T-helper 1 cell treated with Interleukin-12 subunit alpha and Interleukin-12 subunit beta and Interleukin-4 antibody, amounts not matched to agents 30 μg/mL and 1 μg/mL, for 36 hours (primary cell): ENCODE measurements at regions not wholly inside any gene's neighbourhood (a gene's known extent, or its start where the extent isn't known, plus 50 kb on each side); places are given as distances from the start of the nearest gene placed in this dataset.

Source experiments
- H3K27ac Mint-ChIP-seq: one replicate; pipeline ENCODE4 v1.8.0; 2021; ENCODE audit warnings: mild to moderate bottlenecking, mixed read lengths
- H3K27me3 Mint-ChIP-seq: one replicate; pipeline ENCODE4 v1.8.0; 2021; ENCODE audit warnings: low read depth, mixed read lengths
- H3K36me3 Mint-ChIP-seq: one replicate; pipeline ENCODE4 v1.8.0; 2021; ENCODE audit warnings: low read depth, mixed read lengths
- H3K4me1 Mint-ChIP-seq: one replicate; pipeline ENCODE4 v1.8.0; 2021; ENCODE audit warnings: low read depth, mixed read lengths
- H3K4me3 Mint-ChIP-seq: one replicate; pipeline ENCODE4 v1.8.0; 2021; ENCODE audit warnings: mild to moderate bottlenecking, moderate library complexity, mixed read lengths
- H3K9me3 Mint-ChIP-seq: one replicate; pipeline ENCODE4 v1.8.0; 2021; ENCODE audit warnings: mixed read lengths

GRCh38 chr9:90019626-90020025 is 414.8 kb downstream of the GADD45G start:
- Mint-ChIP-seq H3K4me1 (peaks cover 5% of the 10 kb centered on the region), H3K4me3 (no peak overlapping the region), H3K27ac (no peak overlapping the region), H3K36me3 (no peaks in the 10 kb centered on the region), H3K9me3 (no peaks in the 10 kb centered on the region), H3K27me3 (peaks cover 15% of the 10 kb centered on the region)

- H3K4me3 Mint-ChIP-seq = no peak overlapping the region
- H3K36me3 Mint-ChIP-seq = no peaks in the 10 kb centered on the region
- H3K9me3 Mint-ChIP-seq = no peaks in the 10 kb centered on the region
- H3K27ac Mint-ChIP-seq = no peak overlapping the region
- H3K4me1 Mint-ChIP-seq = peaks cover 5% of the 10 kb centered on the region
- peaks cover 11% of the 10 kb centered on the region for H3K27me3 Mint-ChIP-seq
Observed at GRCh38 chr9:90020276-90020871, 415.6 kb downstream of the GADD45G start.

- H3K9me3 Mint-ChIP-seq = no peaks in the 10 kb centered on the region
- H3K36me3 Mint-ChIP-seq = no peaks in the 10 kb centered on the region
- no peak overlapping the region for H3K4me3 Mint-ChIP-seq
- peaks cover 5% of the 10 kb centered on the region for H3K4me1 Mint-ChIP-seq
- H3K27ac Mint-ChIP-seq = no peak overlapping the region
- peaks cover 6% of the 10 kb centered on the region for H3K27me3 Mint-ChIP-seq
Observed at GRCh38 chr9:90021216-90021906, 416.5 kb downstream of the GADD45G start.

- peaks cover 6% of the 10 kb centered on the region for H3K27me3 Mint-ChIP-seq
- H3K36me3 Mint-ChIP-seq = no peaks in the 10 kb centered on the region
- H3K9me3 Mint-ChIP-seq = no peaks in the 10 kb centered on the region
- H3K4me3 Mint-ChIP-seq = no peak overlapping the region
- H3K4me1 Mint-ChIP-seq = peaks cover 5% of the 10 kb centered on the region
- H3K27ac Mint-ChIP-seq = no peak overlapping the region
Observed at GRCh38 chr9:90022474-90022873, 417.7 kb downstream of the GADD45G start.

GRCh38 chr9:90023861-90024260 is 419.0 kb downstream of the GADD45G start:
- Mint-ChIP-seq H3K27ac (no peak overlapping the region), H3K27me3 (peaks cover 11% of the 10 kb centered on the region), H3K4me3 (no peak overlapping the region), H3K36me3 (no peaks in the 10 kb centered on the region), H3K9me3 (no peaks in the 10 kb centered on the region), H3K4me1 (no peaks in the 10 kb centered on the region)

GRCh38 chr9:90024409-90024808 is 419.6 kb downstream of the GADD45G start:
- Mint-ChIP-seq H3K27ac (no peak overlapping the region), H3K9me3 (no peaks in the 10 kb centered on the region), H3K4me1 (no peaks in the 10 kb centered on the region), H3K27me3 (peaks cover 12% of the 10 kb centered on the region), H3K36me3 (no peaks in the 10 kb centered on the region), H3K4me3 (no peak overlapping the region)

GRCh38 chr9:90024823-90025222 is 420.0 kb downstream of the GADD45G start:
- peaks cover 12% of the 10 kb centered on the region for H3K27me3 Mint-ChIP-seq
- H3K4me3 Mint-ChIP-seq = no peak overlapping the region
- no peaks in the 10 kb centered on the region for H3K4me1 Mint-ChIP-seq

GRCh38 chr9:90025816-90026215 is 421.0 kb downstream of the GADD45G start:
- peaks cover 8% of the 10 kb centered on the region for H3K27me3 Mint-ChIP-seq
- H3K27ac Mint-ChIP-seq = no peak overlapping the region
- H3K4me1 Mint-ChIP-seq = no peaks in the 10 kb centered on the region
- no peaks in the 10 kb centered on the region for H3K9me3 Mint-ChIP-seq
- H3K4me3 Mint-ChIP-seq = no peak overlapping the region
- no peaks in the 10 kb centered on the region for H3K36me3 Mint-ChIP-seq

More at GRCh38 chr9:90024823-90025222, 420.0 kb downstream of the GADD45G start:
- Mint-ChIP-seq H3K27ac (no peak overlapping the region), H3K9me3 (no peaks in the 10 kb centered on the region), H3K36me3 (no peaks in the 10 kb centered on the region)

- Mint-ChIP-seq H3K27me3 (peaks cover 5% of the 10 kb centered on the region), H3K36me3 (no peaks in the 10 kb centered on the region)
Observed at GRCh38 chr9:90027296-90027790, 422.5 kb downstream of the GADD45G start.

GRCh38 chr9:90029386-90029785 is 424.6 kb downstream of the GADD45G start:
- Mint-ChIP-seq H3K4me3 (no peak overlapping the region), H3K27ac (no peak overlapping the region), H3K4me1 (no peaks in the 10 kb centered on the region)

More at GRCh38 chr9:90027296-90027790, 422.5 kb downstream of the GADD45G start:
- H3K27ac Mint-ChIP-seq = no peak overlapping the region
- no peak overlapping the region for H3K4me3 Mint-ChIP-seq
- no peaks in the 10 kb centered on the region for H3K4me1 Mint-ChIP-seq
- H3K9me3 Mint-ChIP-seq = no peaks in the 10 kb centered on the region

GRCh38 chr9:90029996-90030395 is 425.2 kb downstream of the GADD45G start:
- no peaks in the 10 kb centered on the region for H3K36me3 Mint-ChIP-seq
- no peaks in the 10 kb centered on the region for H3K9me3 Mint-ChIP-seq
- no peaks in the 10 kb centered on the region for H3K4me1 Mint-ChIP-seq
- peaks cover 5% of the 10 kb centered on the region for H3K27me3 Mint-ChIP-seq
- no peak overlapping the region for H3K27ac Mint-ChIP-seq
- H3K4me3 Mint-ChIP-seq = no peak overlapping the region

More at GRCh38 chr9:90029386-90029785, 424.6 kb downstream of the GADD45G start:
- Mint-ChIP-seq H3K9me3 (no peaks in the 10 kb centered on the region), H3K36me3 (no peaks in the 10 kb centered on the region), H3K27me3 (peaks cover 5% of the 10 kb centered on the region)

- no peak overlapping the region for H3K4me3 Mint-ChIP-seq
- H3K27ac Mint-ChIP-seq = no peak overlapping the region
- peaks cover 5% of the 10 kb centered on the region for H3K27me3 Mint-ChIP-seq
- no peaks in the 10 kb centered on the region for H3K4me1 Mint-ChIP-seq
- no peaks in the 10 kb centered on the region for H3K36me3 Mint-ChIP-seq
- H3K9me3 Mint-ChIP-seq = no peaks in the 10 kb centered on the region
Observed at GRCh38 chr9:90032296-90033027, 427.6 kb downstream of the GADD45G start.

- no peaks in the 10 kb centered on the region for H3K4me1 Mint-ChIP-seq
- peaks cover 5% of the 10 kb centered on the region for H3K27me3 Mint-ChIP-seq
- H3K4me3 Mint-ChIP-seq = no peak overlapping the region
- H3K9me3 Mint-ChIP-seq = no peaks in the 10 kb centered on the region
- H3K36me3 Mint-ChIP-seq = no peaks in the 10 kb centered on the region
- H3K27ac Mint-ChIP-seq = no peak overlapping the region
Observed at GRCh38 chr9:90033028-90033650, 428.3 kb downstream of the GADD45G start.

GRCh38 chr9:90034071-90034470 is 429.3 kb downstream of the GADD45G start:
- Mint-ChIP-seq H3K9me3 (no peaks in the 10 kb centered on the region), H3K4me1 (no peaks in the 10 kb centered on the region), H3K36me3 (no peaks in the 10 kb centered on the region), H3K27me3 (no peaks in the 10 kb centered on the region), H3K4me3 (no peak overlapping the region), H3K27ac (no peak overlapping the region)
